Smooth muscle cell (in vitro differentiated cells): ENCODE measurements at regions not wholly inside any gene's neighbourhood (a gene's known extent, or its start where the extent isn't known, plus 50 kb on each side); places are given as distances from the start of the nearest gene placed in this dataset.
"Not testable (repeated sequence)": the region's sequence is repeated elsewhere in the genome, so short reads cannot be mapped to it uniquely, and the experiment has no call there.

Experiments used
- DNase-seq: peaks from one replicate; lab custom pipeline; 2025; ENCODE audit not compliant: unreplicated experiment; lab: John Stamatoyannopoulos, UW
- H2AFZ ChIP-seq: fragments of 200-600 bp; sonication (generic); 2 replicates; pipeline ENCODE4 v1.6.0; 2016; ENCODE audit warnings: antibody characterized with exemption, low read depth, mild to moderate bottlenecking
- H3F3A ChIP-seq: fragments of 200-600 bp; sonication (generic); 2 replicates; pipeline ENCODE4 v1.6.0; 2017; ENCODE audit warnings: antibody characterized with exemption, low read depth
- H3K27ac ChIP-seq: fragments of 200-600 bp; sonication (generic); 2 replicates; pipeline ENCODE4 v1.5.1; 2016; ENCODE audit warnings: low read depth, mild to moderate bottlenecking
- H3K27me3 ChIP-seq: fragments of 200-600 bp; sonication (generic); 2 replicates; pipeline ENCODE4 v1.6.1; 2016; ENCODE audit warnings: low read depth, mild to moderate bottlenecking
- H3K36me3 ChIP-seq: fragments of 200-600 bp; sonication (generic); 2 replicates; pipeline ENCODE4 v1.5.1; 2016; ENCODE audit warnings: low read depth
- H3K4me1 ChIP-seq: fragments of 200-600 bp; sonication (generic); 2 replicates; pipeline ENCODE4 v1.5.1; 2016; ENCODE audit warnings: low read depth
- H3K4me2 ChIP-seq: fragments of 200-600 bp; sonication (generic); 2 replicates; pipeline ENCODE4 v1.6.0; 2016; ENCODE audit warnings: mild to moderate bottlenecking
- H3K4me3 ChIP-seq: fragments of 200-600 bp; sonication (generic); 2 replicates; pipeline ENCODE4 v1.5.1; 2016; ENCODE audit warnings: mild to moderate bottlenecking
- H3K79me2 ChIP-seq: fragments of 200-600 bp; sonication (generic); 2 replicates; pipeline ENCODE4 v1.6.0; 2016; ENCODE audit warnings: low read depth, mild to moderate bottlenecking
- H3K9ac ChIP-seq: fragments of 200-600 bp; sonication (generic); 2 replicates; pipeline ENCODE4 v1.6.0; 2016; ENCODE audit warnings: low read depth
- H3K9me3 ChIP-seq: fragments of 200-600 bp; sonication (generic); replicated peaks from 2 replicates; pipeline ENCODE4 v1.5.1; 2016; ENCODE audit warnings: low read depth
- H4K20me1 ChIP-seq: fragments of 200-600 bp; sonication (generic); 2 replicates; pipeline ENCODE4 v1.6.0; 2016; ENCODE audit warnings: low read depth
- WGBS: methylation state at CpG from one replicate; pipeline ENCODE4 v1.1.7; 2016; ENCODE audit warnings: low lambda C conversion rate; 5-methylcytosine and 5-hydroxymethylcytosine counted together

DNA sequence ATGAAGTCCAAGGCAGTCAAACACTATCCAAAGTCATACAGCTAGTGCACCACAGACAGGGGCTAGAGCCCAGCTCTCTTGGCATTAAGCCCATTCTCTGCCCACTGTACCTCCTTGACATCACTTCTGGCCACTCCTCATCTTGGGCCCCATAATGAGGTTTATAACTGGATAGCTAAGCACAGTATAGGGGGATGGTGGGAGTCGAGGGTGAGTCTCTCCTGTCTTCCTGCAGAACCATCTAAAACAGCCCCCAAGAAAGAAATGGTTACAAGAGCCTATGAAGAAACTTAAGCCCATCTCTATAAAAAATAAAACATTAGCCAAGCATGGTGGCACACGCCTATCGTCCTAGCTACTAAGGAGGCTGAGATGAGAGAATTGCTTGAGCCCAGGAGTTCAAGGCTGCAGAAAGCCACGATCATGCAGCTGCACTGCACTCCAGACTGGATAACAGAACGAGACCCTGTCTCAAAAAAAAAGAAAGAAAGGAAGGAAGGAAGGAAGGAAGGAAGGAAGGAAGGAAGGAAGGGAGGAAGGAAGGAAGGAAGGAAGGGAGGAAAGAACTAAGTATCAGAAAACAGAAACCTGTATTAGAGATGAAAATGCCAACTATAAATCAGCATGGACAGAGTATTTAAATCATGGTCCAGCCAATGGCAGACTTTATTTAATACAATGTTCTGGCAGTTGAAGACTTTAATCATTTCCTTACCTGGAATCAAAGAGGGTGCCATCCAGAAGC is 134.3 kb upstream of the VOPP1 start:
- not testable (repeated sequence) for H3K27ac ChIP-seq, H3K9me3 ChIP-seq, H4K20me1 ChIP-seq, H3K36me3 ChIP-seq, H2AFZ ChIP-seq, H3K79me2 ChIP-seq, DNase-seq, H3K4me3 ChIP-seq, H3K4me2 ChIP-seq, H3F3A ChIP-seq, H3K9ac ChIP-seq, H3K27me3 ChIP-seq, H3K4me1 ChIP-seq
- 93% methylated on average over 1 of the region's 5 CpGs for WGBS

- not testable (repeated sequence) for H3K9me3 ChIP-seq, H3F3A ChIP-seq, H3K9ac ChIP-seq, H2AFZ ChIP-seq, H4K20me1 ChIP-seq, H3K36me3 ChIP-seq, H3K4me2 ChIP-seq, H3K27ac ChIP-seq, H3K79me2 ChIP-seq, H3K27me3 ChIP-seq, H3K4me1 ChIP-seq, H3K4me3 ChIP-seq, DNase-seq
- WGBS = 84% methylated on average over 5 of the region's 5 CpGs
Observed at GRCh38 chr7:55705728-55706450, 133.6 kb upstream of the VOPP1 start.

DNA sequence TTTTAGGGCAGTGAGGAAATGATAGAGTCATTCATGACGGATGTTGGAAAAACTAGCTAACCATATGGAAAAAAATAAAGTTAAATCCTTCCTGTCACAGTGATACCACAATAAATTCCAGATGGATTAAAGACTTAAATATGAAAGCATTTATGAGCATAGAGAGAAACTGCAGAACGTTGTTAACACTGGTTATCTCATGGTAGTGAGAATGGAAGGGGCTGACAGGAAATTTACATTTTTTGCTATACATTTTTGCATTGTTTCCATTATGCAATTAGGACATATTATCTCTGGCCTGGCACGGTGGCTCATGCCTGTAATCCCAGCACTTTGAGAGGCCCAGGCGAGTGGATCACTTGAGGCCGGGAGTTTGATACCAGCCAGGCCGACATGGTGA is 130.5 kb upstream of the VOPP1 start:
- H3K36me3 ChIP-seq, H4K20me1 ChIP-seq, H2AFZ ChIP-seq, H3K4me2 ChIP-seq, DNase-seq, H3F3A ChIP-seq, H3K79me2 ChIP-seq, H3K9me3 ChIP-seq, H3K27me3 ChIP-seq, H3K4me1 ChIP-seq, H3K4me3 ChIP-seq, H3K9ac ChIP-seq: not testable (repeated sequence)
- peak overlapping the region; percentile 50 for H3K27ac ChIP-seq
- 12% methylated on average over 6 of the region's 6 CpGs for WGBS

- not testable (repeated sequence) for H3K4me1 ChIP-seq, H4K20me1 ChIP-seq, H3K9ac ChIP-seq, H3K36me3 ChIP-seq, DNase-seq, H3K4me2 ChIP-seq, H3K27me3 ChIP-seq, H3K4me3 ChIP-seq, H3K9me3 ChIP-seq, H3K79me2 ChIP-seq, H3K27ac ChIP-seq, H3F3A ChIP-seq, H2AFZ ChIP-seq
- 77% methylated on average over 5 of the region's 5 CpGs for WGBS
Observed at GRCh38 chr7:55699450-55699842, 127.1 kb upstream of the VOPP1 start.

GRCh38 chr7:55698607-55699449 is 126.5 kb upstream of the VOPP1 start:
- not testable (repeated sequence) for H3F3A ChIP-seq, H3K9me3 ChIP-seq, H3K4me1 ChIP-seq, DNase-seq, H3K36me3 ChIP-seq, H3K27me3 ChIP-seq, H3K4me3 ChIP-seq, H3K4me2 ChIP-seq, H4K20me1 ChIP-seq, H2AFZ ChIP-seq, H3K27ac ChIP-seq, H3K9ac ChIP-seq, H3K79me2 ChIP-seq
- WGBS = 67% methylated on average over 14 of the region's 14 CpGs

GRCh38 chr7:55695893-55696701 is 123.8 kb upstream of the VOPP1 start:
- H3K79me2 ChIP-seq, H3K36me3 ChIP-seq, DNase-seq, H3K27ac ChIP-seq, H3K9ac ChIP-seq, H3K27me3 ChIP-seq, H2AFZ ChIP-seq, H3K4me1 ChIP-seq, H4K20me1 ChIP-seq, H3K9me3 ChIP-seq, H3K4me3 ChIP-seq, H3K4me2 ChIP-seq, H3F3A ChIP-seq: not testable (repeated sequence)
- 55% methylated on average over 6 of the region's 6 CpGs for WGBS

GRCh38 chr7:55694484-55694883 is 122.2 kb upstream of the VOPP1 start:
- H4K20me1 ChIP-seq, H3K4me3 ChIP-seq, H3K27me3 ChIP-seq, H3K9ac ChIP-seq, H3K79me2 ChIP-seq, DNase-seq, H3K36me3 ChIP-seq, H2AFZ ChIP-seq, H3K9me3 ChIP-seq, H3K4me1 ChIP-seq, H3K4me2 ChIP-seq, H3F3A ChIP-seq, H3K27ac ChIP-seq: not testable (repeated sequence)
- WGBS = 68% methylated on average over 5 of the region's 5 CpGs
